Liver (tissue), 8 donors: ENCODE measurements at regions not wholly inside any gene's neighbourhood (a gene's known extent, or its start where the extent isn't known, plus 50 kb on each side); places are given as distances from the start of the nearest gene placed in this dataset.

ENCODE experiments used
- DNase-seq: peaks from one replicate; pipeline ENCODE4 v3.0.0-alpha.2; 2017; ENCODE audit warnings: low spot score
- H3K27ac ChIP-seq, 2 donors: one replicate each; pipeline ENCODE4 v1.7.0; 2013; ENCODE audit warnings: inconsistent platforms in 2 of 2, low read length in 2 of 2, control low read depth in 1 of 2, low read depth in 1 of 2, mild to moderate bottlenecking in 1 of 2
- H3K27me3 ChIP-seq, 4 donors: one replicate each; pipeline versions ENCODE4 v1.6.1 to v1.7.0; 2013; ENCODE audit warnings: low read length in 3 of 4, inconsistent platforms in 1 of 4, mild to moderate bottlenecking in 1 of 4, moderate library complexity in 1 of 4; ENCODE audit not compliant: control insufficient read depth in 4 of 4, insufficient read depth in 4 of 4
- H3K36me3 ChIP-seq, 4 donors: one replicate each; pipeline versions ENCODE4 v1.6.1 to v1.7.0; 2013; ENCODE audit warnings: low read length in 3 of 4, mild to moderate bottlenecking in 3 of 4, low read depth in 1 of 4, moderate library complexity in 1 of 4; ENCODE audit not compliant: control insufficient read depth in 4 of 4, insufficient read depth in 3 of 4
- H3K4me1 ChIP-seq, 4 donors: one replicate each; pipeline versions ENCODE4 v1.6.1 to v1.7.0; 2013; ENCODE audit warnings: low read length in 3 of 4, mild to moderate bottlenecking in 3 of 4, moderate library complexity in 1 of 4; ENCODE audit not compliant: control insufficient read depth in 4 of 4, insufficient read depth in 4 of 4
- H3K4me3 ChIP-seq, 3 donors: one replicate each; pipeline versions ENCODE4 v1.6.1 to v1.7.0; 2013; ENCODE audit warnings: low read length in 3 of 3, control low read depth in 1 of 3, low read depth in 1 of 3, mild to moderate bottlenecking in 1 of 3
- H3K9ac ChIP-seq, 2 donors: one replicate each; pipeline ENCODE4 v1.7.0; 2013; ENCODE audit warnings: low read length in 2 of 2, mild to moderate bottlenecking in 2 of 2, moderate library complexity in 2 of 2, control low read depth in 1 of 2, low read depth in 1 of 2
- H3K9me3 ChIP-seq, 4 donors: one replicate each; pipeline versions ENCODE4 v1.6.1 to v1.7.0; 2013; ENCODE audit warnings: low read length in 3 of 4; ENCODE audit not compliant: control insufficient read depth in 4 of 4
- EGR1 ChIP-seq, 2 donors: IDR thresholded peaks; 2 replicates each; pipeline ENCODE4 v1.6.1; 2016 to 2018; ENCODE audit warnings: antibody characterized with exemption in 2 of 2, low read depth in 2 of 2
- FOXA1 ChIP-seq: IDR thresholded peaks from 2 replicates; pipeline ENCODE4 v1.6.1; 2016; ENCODE audit warnings: antibody characterized with exemption
- FOXA2 ChIP-seq: IDR thresholded peaks from 2 replicates; pipeline ENCODE4 v1.6.1; 2016; ENCODE audit warnings: antibody characterized with exemption
- GABPA ChIP-seq, 2 donors: IDR thresholded peaks in 1 of 2; conservative IDR thresholded peaks in 1 of 2; 2 replicates each; pipeline ENCODE4 v1.6.1; 2016; ENCODE audit warnings: antibody characterized with exemption in 2 of 2, mild to moderate bottlenecking in 1 of 2, moderate library complexity in 1 of 2
- HNF4A ChIP-seq, 2 donors: conservative IDR thresholded peaks; 2 replicates each; pipeline ENCODE4 v1.6.1; 2016; ENCODE audit warnings: antibody characterized with exemption in 2 of 2, mild to moderate bottlenecking in 2 of 2
- HNF4G ChIP-seq: IDR thresholded peaks from 2 replicates; pipeline ENCODE4 v1.6.1; 2016; ENCODE audit warnings: antibody characterized with exemption
- JUND ChIP-seq, 2 donors: IDR thresholded peaks; 2 replicates each; pipeline ENCODE4 v1.6.1; 2016; ENCODE audit warnings: antibody characterized with exemption in 2 of 2
- NR2F2 ChIP-seq: IDR thresholded peaks from 2 replicates; pipeline ENCODE4 v1.6.1; 2016; ENCODE audit warnings: antibody characterized with exemption
- RAD21 ChIP-seq, 2 donors: IDR thresholded peaks; 2 replicates each; pipeline ENCODE4 v1.6.1; 2016; ENCODE audit warnings: antibody characterized with exemption in 2 of 2, mild to moderate bottlenecking in 2 of 2
- RXRA ChIP-seq, 2 donors: IDR thresholded peaks; 2 replicates each; pipeline ENCODE4 v1.6.1; 2017 to 2018; ENCODE audit warnings: antibody characterized with exemption in 2 of 2, mild to moderate bottlenecking in 1 of 2
- SP1 ChIP-seq: IDR thresholded peaks from 2 replicates; pipeline ENCODE4 v1.6.1; 2018; ENCODE audit warnings: antibody characterized with exemption, mild to moderate bottlenecking
- TAF1 ChIP-seq: conservative IDR thresholded peaks from 2 replicates; pipeline ENCODE4 v1.6.1; 2016; ENCODE audit warnings: antibody characterized with exemption, mild to moderate bottlenecking
- YY1 ChIP-seq: IDR thresholded peaks from 2 replicates; pipeline ENCODE4 v1.6.1; 2016; ENCODE audit warnings: antibody characterized with exemption, mild to moderate bottlenecking
- WGBS: extraction: QIAGEN DNeasy Blood & Tissue Kit; methylation state at CpG from one replicate; pipeline ENCODE4 v1.1.7; 2013; 5-methylcytosine and 5-hydroxymethylcytosine counted together
- TF ChIP-seq, protein P1 (sequence below): IDR thresholded peaks from 2 replicates; pipeline ENCODE4 v1.6.1; 2016; ENCODE audit warnings: antibody characterized with exemption, mild to moderate bottlenecking
- TF ChIP-seq, protein P2 (sequence below): fragments of 150-350 bp; IDR thresholded peaks from 2 replicates; pipeline ENCODE4 v1.5.1; 2017; ENCODE audit warnings: improper control_type of control experiment, low read depth, low read length; ENCODE audit not compliant: missing input control
- TF ChIP-seq, protein P3 (sequence below): IDR thresholded peaks from 2 replicates; pipeline ENCODE4 v1.6.1; 2016; ENCODE audit warnings: antibody characterized with exemption
- TF ChIP-seq, protein P4 (sequence below): IDR thresholded peaks from 2 replicates; pipeline ENCODE4 v1.6.1; 2016; ENCODE audit warnings: antibody characterized with exemption
- TF ChIP-seq, protein P5 (sequence below): IDR thresholded peaks from 2 replicates; pipeline ENCODE4 v1.6.1; 2016; ENCODE audit warnings: antibody characterized with exemption
- donor health status: healthy.
- donor health status: healthy.
- donor health status: healthy.
- donor health status: healthy.
- donor health status: healthy.

DNA sequence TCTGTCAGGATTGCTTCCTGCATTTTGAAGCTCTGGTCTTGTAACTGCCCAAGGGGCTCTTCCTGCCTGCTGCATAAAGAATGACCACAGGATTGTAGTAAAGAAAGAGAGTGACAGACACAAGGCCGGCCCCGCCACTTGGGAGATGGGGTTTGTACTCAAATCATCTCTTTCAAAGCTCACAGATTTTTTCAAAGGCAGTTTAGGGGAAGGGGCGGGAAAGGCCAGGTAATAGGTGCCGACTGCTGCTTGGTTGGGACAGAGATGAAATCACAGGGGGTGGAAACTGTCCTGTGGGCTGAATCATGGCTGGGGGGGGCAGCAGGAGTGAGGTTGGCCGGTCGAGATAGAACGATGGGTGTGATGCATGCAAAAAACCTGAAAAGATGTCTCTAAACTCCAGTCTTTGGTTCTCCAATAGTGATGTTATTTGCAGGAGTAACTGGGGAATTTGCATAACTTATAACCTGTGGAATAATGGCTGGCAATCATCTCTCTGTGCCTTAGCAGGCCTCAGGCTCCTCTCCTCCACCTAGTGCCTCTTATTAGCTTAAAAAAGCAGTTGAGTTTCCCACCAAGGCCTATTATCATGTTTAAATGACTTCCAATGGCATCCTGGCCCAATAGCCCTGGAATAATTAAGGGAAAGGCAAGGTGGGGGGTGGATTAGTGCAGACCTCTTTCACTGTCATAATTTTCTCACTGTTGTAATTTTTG lies 778.4 kb upstream of the FRG1 start:
- DNase-seq, result no peak
- no peak overlapping the region for H3K9ac ChIP-seq
- H3K4me1 ChIP-seq, result no peaks in the 10 kb centered on the region
- H3K4me3 ChIP-seq, result no peak overlapping the region
- H3K9me3 ChIP-seq, result no peaks in the 10 kb centered on the region
- WGBS, result 44% methylated on average over 7 of the region's 7 CpGs
- H3K27me3 ChIP-seq, result peaks cover 0 to 5% (median 0%) of the 10 kb centered on the region in 4 donors
- TF ChIP-seq JUND (IDR thresholded peaks at IDR 0.05) (no peak), GABPA (IDR thresholded peaks at IDR 0.05 in 1 of 2, conservative IDR thresholded peaks at IDR 0.05 in 1 of 2) (no peak), FOXA2 (no peak), TAF1 (no peak), RXRA (IDR thresholded peaks at IDR 0.05) (no peak), EGR1 (IDR thresholded peaks at IDR 0.05; ENCODE audit: low read depth in 2 of 2) (no peak), SP1 (no peak), YY1 (no peak), HNF4G (no peak), FOXA1 (no peak), HNF4A (conservative IDR thresholded peaks at IDR 0.05) (no peak), RAD21 (IDR thresholded peaks at IDR 0.05) (no peak), NR2F2 (no peak)
- TF ChIP-seq, protein P1, sequence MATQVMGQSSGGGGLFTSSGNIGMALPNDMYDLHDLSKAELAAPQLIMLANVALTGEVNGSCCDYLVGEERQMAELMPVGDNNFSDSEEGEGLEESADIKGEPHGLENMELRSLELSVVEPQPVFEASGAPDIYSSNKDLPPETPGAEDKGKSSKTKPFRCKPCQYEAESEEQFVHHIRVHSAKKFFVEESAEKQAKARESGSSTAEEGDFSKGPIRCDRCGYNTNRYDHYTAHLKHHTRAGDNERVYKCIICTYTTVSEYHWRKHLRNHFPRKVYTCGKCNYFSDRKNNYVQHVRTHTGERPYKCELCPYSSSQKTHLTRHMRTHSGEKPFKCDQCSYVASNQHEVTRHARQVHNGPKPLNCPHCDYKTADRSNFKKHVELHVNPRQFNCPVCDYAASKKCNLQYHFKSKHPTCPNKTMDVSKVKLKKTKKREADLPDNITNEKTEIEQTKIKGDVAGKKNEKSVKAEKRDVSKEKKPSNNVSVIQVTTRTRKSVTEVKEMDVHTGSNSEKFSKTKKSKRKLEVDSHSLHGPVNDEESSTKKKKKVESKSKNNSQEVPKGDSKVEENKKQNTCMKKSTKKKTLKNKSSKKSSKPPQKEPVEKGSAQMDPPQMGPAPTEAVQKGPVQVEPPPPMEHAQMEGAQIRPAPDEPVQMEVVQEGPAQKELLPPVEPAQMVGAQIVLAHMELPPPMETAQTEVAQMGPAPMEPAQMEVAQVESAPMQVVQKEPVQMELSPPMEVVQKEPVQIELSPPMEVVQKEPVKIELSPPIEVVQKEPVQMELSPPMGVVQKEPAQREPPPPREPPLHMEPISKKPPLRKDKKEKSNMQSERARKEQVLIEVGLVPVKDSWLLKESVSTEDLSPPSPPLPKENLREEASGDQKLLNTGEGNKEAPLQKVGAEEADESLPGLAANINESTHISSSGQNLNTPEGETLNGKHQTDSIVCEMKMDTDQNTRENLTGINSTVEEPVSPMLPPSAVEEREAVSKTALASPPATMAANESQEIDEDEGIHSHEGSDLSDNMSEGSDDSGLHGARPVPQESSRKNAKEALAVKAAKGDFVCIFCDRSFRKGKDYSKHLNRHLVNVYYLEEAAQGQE, result no peak
- TF ChIP-seq, protein P2, sequence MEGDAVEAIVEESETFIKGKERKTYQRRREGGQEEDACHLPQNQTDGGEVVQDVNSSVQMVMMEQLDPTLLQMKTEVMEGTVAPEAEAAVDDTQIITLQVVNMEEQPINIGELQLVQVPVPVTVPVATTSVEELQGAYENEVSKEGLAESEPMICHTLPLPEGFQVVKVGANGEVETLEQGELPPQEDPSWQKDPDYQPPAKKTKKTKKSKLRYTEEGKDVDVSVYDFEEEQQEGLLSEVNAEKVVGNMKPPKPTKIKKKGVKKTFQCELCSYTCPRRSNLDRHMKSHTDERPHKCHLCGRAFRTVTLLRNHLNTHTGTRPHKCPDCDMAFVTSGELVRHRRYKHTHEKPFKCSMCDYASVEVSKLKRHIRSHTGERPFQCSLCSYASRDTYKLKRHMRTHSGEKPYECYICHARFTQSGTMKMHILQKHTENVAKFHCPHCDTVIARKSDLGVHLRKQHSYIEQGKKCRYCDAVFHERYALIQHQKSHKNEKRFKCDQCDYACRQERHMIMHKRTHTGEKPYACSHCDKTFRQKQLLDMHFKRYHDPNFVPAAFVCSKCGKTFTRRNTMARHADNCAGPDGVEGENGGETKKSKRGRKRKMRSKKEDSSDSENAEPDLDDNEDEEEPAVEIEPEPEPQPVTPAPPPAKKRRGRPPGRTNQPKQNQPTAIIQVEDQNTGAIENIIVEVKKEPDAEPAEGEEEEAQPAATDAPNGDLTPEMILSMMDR, result no peak
- TF ChIP-seq, protein P3, sequence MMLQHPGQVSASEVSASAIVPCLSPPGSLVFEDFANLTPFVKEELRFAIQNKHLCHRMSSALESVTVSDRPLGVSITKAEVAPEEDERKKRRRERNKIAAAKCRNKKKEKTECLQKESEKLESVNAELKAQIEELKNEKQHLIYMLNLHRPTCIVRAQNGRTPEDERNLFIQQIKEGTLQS, result no peak
- TF ChIP-seq, protein P4, sequence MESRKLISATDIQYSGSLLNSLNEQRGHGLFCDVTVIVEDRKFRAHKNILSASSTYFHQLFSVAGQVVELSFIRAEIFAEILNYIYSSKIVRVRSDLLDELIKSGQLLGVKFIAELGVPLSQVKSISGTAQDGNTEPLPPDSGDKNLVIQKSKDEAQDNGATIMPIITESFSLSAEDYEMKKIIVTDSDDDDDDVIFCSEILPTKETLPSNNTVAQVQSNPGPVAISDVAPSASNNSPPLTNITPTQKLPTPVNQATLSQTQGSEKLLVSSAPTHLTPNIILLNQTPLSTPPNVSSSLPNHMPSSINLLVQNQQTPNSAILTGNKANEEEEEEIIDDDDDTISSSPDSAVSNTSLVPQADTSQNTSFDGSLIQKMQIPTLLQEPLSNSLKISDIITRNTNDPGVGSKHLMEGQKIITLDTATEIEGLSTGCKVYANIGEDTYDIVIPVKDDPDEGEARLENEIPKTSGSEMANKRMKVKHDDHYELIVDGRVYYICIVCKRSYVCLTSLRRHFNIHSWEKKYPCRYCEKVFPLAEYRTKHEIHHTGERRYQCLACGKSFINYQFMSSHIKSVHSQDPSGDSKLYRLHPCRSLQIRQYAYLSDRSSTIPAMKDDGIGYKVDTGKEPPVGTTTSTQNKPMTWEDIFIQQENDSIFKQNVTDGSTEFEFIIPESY, result no peak
- TF ChIP-seq, protein P5, sequence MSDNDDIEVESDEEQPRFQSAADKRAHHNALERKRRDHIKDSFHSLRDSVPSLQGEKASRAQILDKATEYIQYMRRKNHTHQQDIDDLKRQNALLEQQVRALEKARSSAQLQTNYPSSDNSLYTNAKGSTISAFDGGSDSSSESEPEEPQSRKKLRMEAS, result no peak
- H3K27ac ChIP-seq, result no peak overlapping the region
- no peaks in the 10 kb centered on the region for H3K36me3 ChIP-seq
